LHCN-M2 (cell line): ENCODE measurements at regions not wholly inside any gene's neighbourhood (a gene's known extent, or its start where the extent isn't known, plus 50 kb on each side); places are given as distances from the start of the nearest gene placed in this dataset.
A peak's percentile ranks its signal among the peaks of the same experiment; 100 is the strongest.
"Not testable (repeated sequence)": the region's sequence is repeated elsewhere in the genome, so short reads cannot be mapped to it uniquely, and the experiment has no call there.

ENCODE experiments used
- DNase-seq: peaks from one replicate; pipeline ENCODE4 v3.0.0-alpha.2; 2012; ENCODE audit warnings: low read depth

GRCh38 chr5:127133071-127133470 lies 59.8 kb upstream of the C5orf63 start:
- DNase-seq = no peak

- no peak for DNase-seq
Measured at GRCh38 chr5:127136908-127137307, 63.6 kb upstream of the C5orf63 start.

DNA sequence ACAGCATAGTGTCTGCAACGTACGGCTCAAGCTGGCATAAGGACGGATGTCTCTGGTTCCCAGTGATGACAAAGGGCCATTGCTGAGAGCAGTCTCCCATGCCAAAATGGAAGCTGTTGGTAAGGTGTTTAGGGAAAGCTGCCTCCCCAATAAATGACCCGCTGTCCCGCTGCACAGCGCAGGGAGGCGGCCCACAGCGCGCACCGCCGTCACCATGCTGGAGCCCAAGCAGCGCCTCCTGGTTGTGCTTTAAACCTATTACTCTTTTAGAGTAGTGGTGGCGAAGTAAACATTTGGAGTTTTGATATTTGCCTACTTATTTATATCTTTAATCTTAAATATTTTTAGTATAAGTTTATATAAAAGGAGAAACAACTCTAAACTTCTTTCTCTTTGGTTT lies 70.4 kb upstream of the C5orf63 start:
- no peak for DNase-seq

- DNase-seq = no peak
Measured at GRCh38 chr5:127153031-127153430, 79.7 kb upstream of the C5orf63 start.

DNA sequence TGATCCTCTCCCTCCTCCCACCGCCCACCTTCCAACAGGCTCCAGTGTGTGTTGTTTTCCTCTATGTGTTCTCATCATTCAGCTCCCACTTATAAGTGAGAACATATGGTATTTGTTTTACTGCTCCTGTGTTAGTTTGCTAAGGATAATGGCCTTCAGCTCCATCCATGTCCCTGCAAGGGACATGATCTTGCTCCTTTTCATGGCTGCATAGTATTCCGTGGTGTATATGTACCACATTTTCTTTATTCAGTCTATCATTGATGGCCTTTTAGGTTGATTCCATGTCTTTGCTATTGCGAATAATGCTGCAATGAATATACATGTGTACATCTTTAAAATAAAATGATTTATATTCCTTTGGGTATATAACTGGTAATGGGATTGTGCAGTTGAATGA lies 80.2 kb upstream of the C5orf63 start:
- no peak for DNase-seq

DNA sequence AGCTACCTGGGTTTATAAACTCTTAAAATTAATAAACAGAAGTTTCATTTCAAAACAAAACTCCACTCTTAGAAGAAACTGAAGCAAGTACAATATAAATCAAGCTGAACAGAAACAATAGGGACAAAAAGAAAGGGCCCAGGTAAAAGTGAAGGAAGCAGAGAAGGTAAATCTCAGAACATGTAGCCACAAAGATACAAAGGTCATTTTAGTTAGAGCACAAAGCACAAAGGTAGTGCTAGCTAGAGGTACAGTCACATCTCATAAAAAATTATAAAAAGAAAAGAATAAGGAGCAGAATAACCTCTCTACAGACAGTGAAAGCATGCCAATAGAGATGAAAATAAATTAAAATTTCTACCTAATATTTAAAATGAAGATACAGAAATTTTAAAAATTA lies 90.4 kb upstream of the C5orf63 start:
- DNase-seq = no peak

DNA sequence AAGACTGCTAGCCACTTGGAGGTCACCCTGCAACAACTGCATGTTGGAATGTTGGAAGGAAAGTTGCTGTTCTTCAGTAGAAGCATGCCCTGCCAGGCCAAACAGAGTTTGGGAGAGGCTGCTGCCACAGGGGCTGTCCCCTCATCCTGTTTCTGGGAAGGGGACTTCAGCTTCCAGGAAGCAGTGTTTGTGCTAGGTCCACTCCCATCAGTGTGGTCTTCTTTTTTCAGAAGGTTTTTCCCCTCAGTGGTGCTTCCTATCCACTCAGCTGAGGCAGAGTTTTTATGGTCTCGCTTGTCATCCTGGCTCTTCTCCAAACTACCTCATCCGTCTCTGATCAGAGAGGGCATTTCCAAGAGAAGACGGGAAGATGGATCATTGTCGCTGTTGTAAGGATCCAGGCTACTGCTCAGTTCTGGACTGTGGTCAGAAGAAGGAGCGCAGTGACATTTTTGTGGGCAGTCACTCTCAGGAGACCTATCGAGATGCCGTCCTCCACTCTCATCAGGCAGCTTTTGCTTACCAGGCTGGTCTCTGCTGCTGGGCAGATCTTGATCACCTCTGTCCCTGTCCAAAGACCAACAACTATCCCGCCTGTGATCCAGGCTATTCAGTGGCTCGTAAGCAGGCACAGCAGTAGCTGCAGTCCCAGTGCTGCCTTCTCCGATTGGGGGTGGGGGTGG lies 97.8 kb upstream of the C5orf63 start:
- DNase-seq = peak; percentile 0

GRCh38 chr5:127176769-127177168 lies 103.5 kb upstream of the C5orf63 start:
- peak; percentile 19 for DNase-seq

- not testable (repeated sequence) for DNase-seq
Measured at GRCh38 chr5:127182631-127183030, 108.0 kb upstream of the MEGF10 start.

- DNase-seq = no peak
Measured at GRCh38 chr5:127183332-127183731, 107.3 kb upstream of the MEGF10 start.

- no peak for DNase-seq
Measured at GRCh38 chr5:127184851-127185250, 105.7 kb upstream of the MEGF10 start.

DNA sequence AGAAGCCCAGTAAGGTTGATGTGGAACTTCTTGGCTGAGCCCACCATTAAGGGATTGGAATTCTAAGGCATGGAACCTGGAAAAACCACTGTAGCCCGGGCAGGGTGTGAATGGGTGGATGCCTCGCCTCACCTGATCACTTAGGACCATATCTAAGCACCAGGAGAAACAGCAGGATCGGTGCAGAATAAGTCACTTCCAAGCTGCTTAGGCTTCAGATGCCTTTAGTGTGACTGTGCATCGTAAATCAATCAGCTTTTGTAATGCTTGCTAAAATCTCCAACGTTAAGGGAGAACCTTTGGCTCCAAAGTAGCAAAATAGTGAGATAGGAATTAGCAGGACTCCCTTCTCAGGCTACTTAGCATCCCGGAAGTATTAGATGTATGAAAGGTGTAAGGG lies 103.9 kb upstream of the MEGF10 start:
- peak; percentile 20 for DNase-seq

DNA sequence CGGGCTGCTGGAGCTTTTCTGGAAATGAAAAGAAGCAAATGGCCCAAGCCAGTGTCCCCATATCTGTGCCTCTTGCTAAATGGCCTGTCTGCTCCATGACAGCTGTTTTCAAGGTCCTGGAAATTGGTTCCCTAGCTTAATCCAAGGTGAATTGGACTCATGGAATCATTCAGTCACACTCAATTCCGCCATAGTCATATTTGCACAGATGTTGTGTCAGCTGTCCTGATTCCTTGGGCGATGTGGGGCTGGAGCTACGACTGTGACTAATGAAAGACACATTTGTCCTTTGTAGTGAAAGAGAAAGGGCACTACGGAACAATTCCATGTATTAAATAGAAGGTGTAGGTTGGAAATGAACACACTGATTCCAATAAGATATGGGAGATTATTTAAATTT lies 102.9 kb upstream of the MEGF10 start:
- peak; percentile 65 for DNase-seq

DNA sequence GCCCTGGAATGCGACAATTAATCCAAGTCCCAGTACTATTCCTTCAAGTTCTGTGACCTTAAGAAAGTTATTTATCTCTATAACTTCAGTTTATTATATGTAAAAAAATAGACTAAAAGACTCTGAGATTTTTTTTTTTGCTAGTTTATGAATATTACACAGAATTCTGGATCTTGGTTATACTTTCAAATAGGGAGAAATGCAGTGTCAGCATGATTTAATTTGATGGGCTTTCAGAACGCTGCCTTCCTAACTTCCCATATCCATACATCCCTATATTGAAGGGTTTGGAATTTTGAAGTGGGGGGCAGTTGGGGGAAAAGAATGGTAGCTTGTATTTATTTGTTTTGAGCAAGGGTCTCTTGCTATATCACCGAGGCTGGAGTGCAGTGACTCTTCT lies 98.4 kb upstream of the MEGF10 start:
- no peak for DNase-seq

- no peak for DNase-seq
Measured at GRCh38 chr5:127192836-127193338, 97.7 kb upstream of the MEGF10 start.

- no peak for DNase-seq
Measured at GRCh38 chr5:127196042-127196441, 94.6 kb upstream of the MEGF10 start.

DNA sequence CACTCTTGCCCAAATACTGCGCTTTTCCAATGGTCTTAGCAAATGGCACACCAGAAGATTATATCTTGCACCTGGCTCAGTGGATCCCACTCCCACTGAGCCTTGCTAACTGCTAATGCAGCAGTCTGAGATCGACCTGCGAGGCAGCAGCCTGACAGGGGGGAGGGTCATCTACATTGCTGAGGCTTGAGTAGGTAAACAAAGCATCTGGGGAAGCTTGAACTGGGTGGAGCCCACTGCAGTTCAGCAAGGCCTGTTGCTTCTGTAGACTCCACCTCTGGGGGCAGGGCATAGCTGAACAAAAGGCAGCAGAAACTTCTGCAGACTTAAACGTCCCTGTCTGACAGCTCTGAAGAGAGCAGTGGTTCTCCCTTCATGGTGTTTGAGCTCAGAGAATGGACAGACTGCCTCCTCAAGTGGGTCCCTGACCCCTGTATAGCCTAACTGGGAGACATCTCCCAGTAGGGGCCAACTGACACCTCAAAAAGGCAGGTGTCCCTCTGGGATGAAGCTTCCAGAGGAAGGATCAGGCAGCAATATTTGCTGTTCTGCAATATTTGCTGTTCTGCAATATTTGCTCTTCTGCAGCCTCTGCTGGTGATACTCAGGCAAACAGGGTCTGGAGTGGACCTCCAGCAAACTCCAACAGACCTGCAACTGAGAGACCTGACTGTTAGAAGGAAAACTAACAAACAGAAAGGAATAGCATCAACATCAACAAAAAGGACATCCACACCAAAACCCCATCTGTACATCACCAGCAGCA lies 93.0 kb upstream of the MEGF10 start:
- not testable (repeated sequence) for DNase-seq

DNA sequence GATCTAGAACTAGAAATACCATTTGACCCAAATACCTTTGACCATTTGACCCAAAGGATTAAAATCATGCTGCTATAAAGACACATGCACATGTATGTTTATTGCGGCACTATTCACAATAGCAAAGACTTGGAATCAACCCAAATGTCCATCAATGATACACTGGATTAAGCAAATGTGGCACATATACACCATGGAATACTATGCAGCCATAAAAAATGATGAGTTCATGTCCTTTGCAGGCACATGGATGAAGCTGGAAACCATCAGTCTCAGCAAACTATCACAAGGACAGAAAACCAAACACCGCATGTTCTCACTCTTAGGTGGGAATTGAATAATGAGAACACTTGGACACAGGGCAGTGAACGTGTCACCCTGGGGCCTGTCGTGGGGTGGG lies 87.9 kb upstream of the MEGF10 start:
- DNase-seq = not testable (repeated sequence)

GRCh38 chr5:127203818-127204217 lies 86.8 kb upstream of the MEGF10 start:
- DNase-seq = peak; percentile 80

- no peak for DNase-seq
Measured at GRCh38 chr5:127205147-127205546, 85.4 kb upstream of the MEGF10 start.

- peak; percentile 93 for DNase-seq
Measured at GRCh38 chr5:127206320-127207113, 84.1 kb upstream of the MEGF10 start.

GRCh38 chr5:127210042-127210441 lies 80.6 kb upstream of the MEGF10 start:
- DNase-seq = peak; percentile 18
